B cell (primary cell): ENCODE measurements at regions not wholly inside any gene's neighbourhood (a gene's known extent, or its start where the extent isn't known, plus 50 kb on each side); places are given as distances from the start of the nearest gene placed in this dataset.

Source experiments
- ATAC-seq: fragments of 200-7000 bp; cut with Tn5 transposase; one replicate; pipeline ENCODE4 v1.10.0; 2021; ENCODE audit warnings: low read depth, mild to moderate bottlenecking, moderate number of reproducible peaks, moderate library complexity
- CTCF ChIA-PET: fragments of 350-600 bp; sonication (Branson Sonifier 250); formaldehyde crosslinking; loops from one replicate; lab custom pipeline; 2021; ENCODE audit warnings: antibody characterized with exemption, inconsistent platforms; lab: Charles Lee
- POLR2A ChIA-PET: fragments of 350-600 bp; sonication (Branson Sonifier 250); formaldehyde crosslinking; loops from one replicate; lab custom pipeline; 2021; ENCODE audit warnings: antibody characterized with exemption; lab: Charles Lee
- DNase-seq: peaks from one replicate; pipeline ENCODE4 v3.0.0; 2013
- H2AFZ ChIP-seq: 2 replicates; pipeline ENCODE4 v1.6.1; 2012; ENCODE audit warnings: mild to moderate bottlenecking, low read depth, low read length; ENCODE audit not compliant: insufficient read depth, poor library complexity, severe bottlenecking
- H3K27ac ChIP-seq, 2 donors: 1 replicate in 1 of 2; 2 replicates in 1 of 2; pipeline ENCODE4 v1.5.1; 2012 to 2013; ENCODE audit warnings: low read length in 2 of 2, mild to moderate bottlenecking in 2 of 2, moderate library complexity in 1 of 2
- H3K27me3 ChIP-seq, 4 experiments: fragments of 200-600 bp in 1 of 4; sonication (generic) in 1 of 4; replicated peaks in 1 of 4; 1 replicate in 2 of 4; 2 replicates in 2 of 4; pipeline versions ENCODE4 v1.6.1 to v1.7.0; 2013 to 2016; ENCODE audit warnings: low read length in 3 of 4, mild to moderate bottlenecking in 2 of 4, mixed read lengths in 1 of 4, moderate library complexity in 1 of 4; ENCODE audit not compliant: insufficient read depth in 4 of 4, control insufficient read depth in 3 of 4; ENCODE audit errors: control extremely low read depth in 1 of 4
- H3K36me3 ChIP-seq, 2 experiments: replicated peaks in 1 of 2; 1 replicate in 1 of 2; 2 replicates in 1 of 2; pipeline versions ENCODE4 v1.6.1 to v1.7.1; 2013; ENCODE audit warnings: low read length in 1 of 2; ENCODE audit not compliant: insufficient read depth in 2 of 2, control insufficient read depth in 1 of 2; ENCODE audit errors: control extremely low read depth in 1 of 2, extremely low read depth in 1 of 2
- H3K4me1 ChIP-seq, 2 donors: fragments of 200-600 bp in 1 of 2; sonication (generic) in 1 of 2; 1 replicate in 1 of 2; 2 replicates in 1 of 2; pipeline versions ENCODE4 v1.5.1 to v1.6.1; 2013 to 2017; ENCODE audit warnings: low read length in 2 of 2; ENCODE audit not compliant: control insufficient read depth in 2 of 2, insufficient read depth in 2 of 2
- H3K4me2 ChIP-seq: replicated peaks from 2 replicates; pipeline ENCODE3; 2012; ENCODE audit warnings: mild to moderate bottlenecking, low read depth, low read length; ENCODE audit not compliant: poor library complexity, severe bottlenecking
- H3K4me3 ChIP-seq, 5 experiments: fragments of 200-600 bp in 1 of 5; sonication (generic) in 1 of 5; 1 replicate in 3 of 5; 2 replicates in 2 of 5; pipeline versions ENCODE4 v1.5.1 to v1.7.0; 2011 to 2016; ENCODE audit warnings: low read length in 4 of 5, mild to moderate bottlenecking in 4 of 5, low read depth in 2 of 5, control low read depth in 1 of 5, moderate library complexity in 1 of 5; ENCODE audit not compliant: insufficient read depth in 1 of 5; ENCODE audit errors: control extremely low read depth in 1 of 5, extremely low read depth in 1 of 5
- H3K79me2 ChIP-seq: fragments of 200-600 bp; sonication (generic); one replicate; pipeline ENCODE4 v1.6.0; 2016; ENCODE audit warnings: low read length; ENCODE audit not compliant: control insufficient read depth, insufficient read depth
- H3K9ac ChIP-seq: fragments of 200-600 bp; sonication (generic); 2 replicates; pipeline ENCODE4 v1.6.1; 2017; ENCODE audit warnings: mild to moderate bottlenecking, low read length, moderate library complexity
- H3K9me3 ChIP-seq, 3 donors: one replicate each; pipeline versions ENCODE4 v1.6.1 to v1.7.1; 2013; ENCODE audit warnings: low read length in 2 of 3; ENCODE audit not compliant: control insufficient read depth in 2 of 3, insufficient read depth in 1 of 3; ENCODE audit errors: control extremely low read depth in 1 of 3
- H4K20me1 ChIP-seq: 2 replicates; pipeline ENCODE4 v1.6.0; 2012; ENCODE audit warnings: mild to moderate bottlenecking, low read length; ENCODE audit not compliant: insufficient read depth, control insufficient read depth, poor library complexity, severe bottlenecking
- H3K27ac Mint-ChIP-seq: one replicate; pipeline ENCODE4 v1.8.0; 2021; ENCODE audit warnings: mixed read lengths
- H3K27me3 Mint-ChIP-seq: one replicate; pipeline ENCODE4 v1.8.0; 2021; ENCODE audit warnings: mixed read lengths
- H3K4me1 Mint-ChIP-seq: one replicate; pipeline ENCODE4 v1.8.0; 2021; ENCODE audit warnings: mixed read lengths
- H3K4me3 Mint-ChIP-seq: one replicate; pipeline ENCODE4 v1.8.0; 2021; ENCODE audit warnings: mixed read lengths
- H3K9me3 Mint-ChIP-seq: one replicate; pipeline ENCODE4 v1.8.0; 2022; ENCODE audit warnings: mixed read lengths; ENCODE audit not compliant: insufficient read depth
- EZH2 ChIP-seq: IDR thresholded peaks from 2 replicates; pipeline ENCODE4 v1.6.1; 2012; ENCODE audit warnings: borderline replicate concordance, low read depth, mild to moderate bottlenecking, moderate library complexity, low read length; ENCODE audit not compliant: insufficient read depth, poor library complexity, severe bottlenecking
- WGBS: methylation state at CpG from one replicate; pipeline ENCODE4 v1.1.5; 2013; ENCODE audit warnings: missing lambda C conversion rate; ENCODE audit not compliant: insufficient coverage; 5-methylcytosine and 5-hydroxymethylcytosine counted together
- intact Hi-C: fragments of 100-400 bp; cut with micrococcal nuclease; formaldehyde crosslinking; loops from one replicate; pipeline ENCODE4 v1.10.0; 2022
- TF ChIP-seq, protein P1 (sequence below): fragments of 200-600 bp; IDR thresholded peaks from one replicate; pipeline ENCODE4 v1.8.0; 2022; ENCODE audit warnings: antibody characterized with exemption, mild to moderate bottlenecking

DNA sequence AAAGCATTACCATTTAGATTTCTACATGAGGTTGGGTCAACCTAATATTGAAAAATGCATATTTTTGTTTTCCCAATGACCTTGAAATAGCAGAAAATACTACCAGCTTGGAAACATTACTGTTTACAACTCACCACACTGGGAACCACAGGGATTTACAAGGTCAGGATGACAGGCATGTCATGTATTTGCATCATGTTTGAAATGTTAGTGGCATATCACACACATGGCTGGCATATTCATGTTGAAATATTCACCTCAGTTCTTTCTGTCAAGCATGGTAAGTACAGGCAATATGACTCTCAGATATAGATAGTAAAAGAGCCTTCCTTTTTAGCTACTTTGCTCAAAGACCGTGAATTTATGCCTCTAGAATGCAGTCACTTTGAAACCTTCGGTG lies 593.5 kb downstream of the NOVA1 start:
- peaks cover 3% of the 10 kb centered on the region for H3K9me3 Mint-ChIP-seq
- ATAC-seq (no peak), DNase-seq (no peak)
- Histone ChIP-seq H4K20me1 (no peaks in the 10 kb centered on the region), H3K79me2 (no peaks in the 10 kb centered on the region), H3K36me3 (no peaks in the 10 kb centered on the region), H3K27ac (no peak overlapping the region), H2AFZ (no peak overlapping the region), H3K4me1 (no peaks in the 10 kb centered on the region), H3K4me2 (no peak overlapping the region), H3K27me3 (no peaks in the 10 kb centered on the region), H3K4me3 (no peak overlapping the region), H3K9me3 (peaks cover 0 to under 1% (median 0%) of the 10 kb centered on the region in 3 donors), H3K9ac (no peak overlapping the region)
- CTCF ChIA-PET = no interaction called here
- H3K27me3 Mint-ChIP-seq = no peaks in the 10 kb centered on the region
- TF ChIP-seq, protein P1, sequence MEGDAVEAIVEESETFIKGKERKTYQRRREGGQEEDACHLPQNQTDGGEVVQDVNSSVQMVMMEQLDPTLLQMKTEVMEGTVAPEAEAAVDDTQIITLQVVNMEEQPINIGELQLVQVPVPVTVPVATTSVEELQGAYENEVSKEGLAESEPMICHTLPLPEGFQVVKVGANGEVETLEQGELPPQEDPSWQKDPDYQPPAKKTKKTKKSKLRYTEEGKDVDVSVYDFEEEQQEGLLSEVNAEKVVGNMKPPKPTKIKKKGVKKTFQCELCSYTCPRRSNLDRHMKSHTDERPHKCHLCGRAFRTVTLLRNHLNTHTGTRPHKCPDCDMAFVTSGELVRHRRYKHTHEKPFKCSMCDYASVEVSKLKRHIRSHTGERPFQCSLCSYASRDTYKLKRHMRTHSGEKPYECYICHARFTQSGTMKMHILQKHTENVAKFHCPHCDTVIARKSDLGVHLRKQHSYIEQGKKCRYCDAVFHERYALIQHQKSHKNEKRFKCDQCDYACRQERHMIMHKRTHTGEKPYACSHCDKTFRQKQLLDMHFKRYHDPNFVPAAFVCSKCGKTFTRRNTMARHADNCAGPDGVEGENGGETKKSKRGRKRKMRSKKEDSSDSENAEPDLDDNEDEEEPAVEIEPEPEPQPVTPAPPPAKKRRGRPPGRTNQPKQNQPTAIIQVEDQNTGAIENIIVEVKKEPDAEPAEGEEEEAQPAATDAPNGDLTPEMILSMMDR = no peak
- no peak for TF ChIP-seq EZH2
- POLR2A ChIA-PET = no interaction called here
- H3K4me1 Mint-ChIP-seq = no peaks in the 10 kb centered on the region
- intact Hi-C loops = no loop called here
- WGBS = 100% methylated on average over 2 of the region's 2 CpGs
- no peak overlapping the region for H3K27ac Mint-ChIP-seq
- no peak overlapping the region for H3K4me3 Mint-ChIP-seq

GRCh38 chr14:25993830-25994229 lies 604.0 kb downstream of the NOVA1 start:
- ChIA-PET CTCF (no interaction called here), POLR2A (no interaction called here)
- Mint-ChIP-seq H3K4me3 (no peak overlapping the region), H3K27me3 (no peaks in the 10 kb centered on the region), H3K27ac (no peak overlapping the region), H3K4me1 (no peaks in the 10 kb centered on the region), H3K9me3 (peaks cover 2% of the 10 kb centered on the region)
- Histone ChIP-seq H3K4me2 (no peak overlapping the region), H3K36me3 (no peaks in the 10 kb centered on the region), H3K4me3 (no peak overlapping the region), H3K27me3 (no peaks in the 10 kb centered on the region), H3K9me3 (no peaks in the 10 kb centered on the region), H3K27ac (no peak overlapping the region), H3K79me2 (no peaks in the 10 kb centered on the region), H4K20me1 (no peaks in the 10 kb centered on the region), H2AFZ (no peak overlapping the region), H3K4me1 (no peaks in the 10 kb centered on the region), H3K9ac (no peak overlapping the region)
- TF ChIP-seq, protein P1 = no peak
- no peak for TF ChIP-seq EZH2
- intact Hi-C loops = no loop called here
- ATAC-seq (no peak), DNase-seq (no peak)
